ENCODE measurements at regions not wholly inside any gene's neighbourhood (a gene's known extent, or its start where the extent isn't known, plus 50 kb on each side); places are given as distances from the start of the nearest gene placed in this dataset.

DNA sequence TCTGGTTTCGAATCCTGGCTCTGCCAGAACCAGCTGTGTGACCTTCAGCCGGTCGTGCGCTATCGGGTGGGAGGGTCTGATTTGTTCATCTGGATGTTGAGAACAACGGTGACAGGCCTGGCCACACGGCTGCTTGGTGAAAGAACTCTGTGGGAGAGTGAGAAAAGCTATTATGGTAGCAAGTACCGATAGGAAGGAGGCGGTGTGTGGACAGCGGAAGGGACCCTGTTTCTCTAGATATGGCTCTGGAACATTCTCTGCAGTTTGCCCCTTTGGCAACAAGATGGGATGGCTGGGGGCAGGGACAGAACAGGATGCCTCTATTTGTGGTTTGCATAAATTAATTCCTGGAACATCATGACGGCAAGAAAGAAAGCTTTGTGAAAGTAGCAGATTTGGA lies 347.3 kb downstream of the AACS start:
- H3K27me3 Mint-ChIP-seq (ENCODE audit: insufficient read depth) = peaks cover 1% of the 10 kb centered on the region
- H3K4me1 Mint-ChIP-seq (ENCODE audit: low read depth) = no peaks in the 10 kb centered on the region
- no peak overlapping the region for H3K27ac Mint-ChIP-seq
- no peak overlapping the region for H3K4me3 Mint-ChIP-seq
- no peaks in the 10 kb centered on the region for H3K36me3 Mint-ChIP-seq (ENCODE audit: low read depth)
- DNase-seq (ENCODE audit: low spot score) = no peak
- intact Hi-C loops (cut with micrococcal nuclease) = no loop called here
- H3K9me3 Mint-ChIP-seq = no peaks in the 10 kb centered on the region

GRCh38 chr12:125417446-125417845 lies 352.2 kb downstream of the AACS start:
- Mint-ChIP-seq H3K27me3 (ENCODE audit: insufficient read depth) (peaks cover 1% of the 10 kb centered on the region), H3K4me1 (ENCODE audit: low read depth) (no peaks in the 10 kb centered on the region), H3K4me3 (no peak overlapping the region), H3K36me3 (ENCODE audit: low read depth) (no peaks in the 10 kb centered on the region), H3K27ac (no peak overlapping the region), H3K9me3 (peaks cover 11% of the 10 kb centered on the region)
- intact Hi-C loops (cut with micrococcal nuclease) = no loop called here
- DNase-seq (ENCODE audit: low spot score) = no peak

- no peak for DNase-seq (ENCODE audit: low spot score)
- no peak overlapping the region for H3K4me3 Mint-ChIP-seq
- H3K27ac Mint-ChIP-seq = no peak overlapping the region
- H3K4me1 Mint-ChIP-seq (ENCODE audit: low read depth) = no peaks in the 10 kb centered on the region
- peaks cover 1% of the 10 kb centered on the region for H3K27me3 Mint-ChIP-seq (ENCODE audit: insufficient read depth)
- peaks cover 11% of the 10 kb centered on the region for H3K9me3 Mint-ChIP-seq
- no peaks in the 10 kb centered on the region for H3K36me3 Mint-ChIP-seq (ENCODE audit: low read depth)
- intact Hi-C loops (cut with micrococcal nuclease) = no loop called here
Measured at GRCh38 chr12:125418902-125419564, 353.8 kb downstream of the AACS start.

GRCh38 chr12:125424909-125425308 lies 359.7 kb downstream of the AACS start:
- Mint-ChIP-seq H3K4me3 (no peak overlapping the region), H3K4me1 (ENCODE audit: low read depth) (no peaks in the 10 kb centered on the region), H3K9me3 (peaks cover 6% of the 10 kb centered on the region), H3K36me3 (ENCODE audit: low read depth) (no peaks in the 10 kb centered on the region), H3K27me3 (ENCODE audit: insufficient read depth) (peaks cover 5% of the 10 kb centered on the region), H3K27ac (no peak overlapping the region)
- DNase-seq (ENCODE audit: low spot score) = no peak
- intact Hi-C loops (cut with micrococcal nuclease) = no loop called here

- H3K36me3 Mint-ChIP-seq (ENCODE audit: low read depth) = no peaks in the 10 kb centered on the region
- H3K27me3 Mint-ChIP-seq (ENCODE audit: insufficient read depth) = no peaks in the 10 kb centered on the region
- no peak overlapping the region for H3K4me3 Mint-ChIP-seq
- no peak overlapping the region for H3K27ac Mint-ChIP-seq
- DNase-seq (ENCODE audit: low spot score) = no peak
- intact Hi-C loops (cut with micrococcal nuclease) = no loop called here
- H3K9me3 Mint-ChIP-seq = no peaks in the 10 kb centered on the region
- H3K4me1 Mint-ChIP-seq (ENCODE audit: low read depth) = no peaks in the 10 kb centered on the region
Measured at GRCh38 chr12:125431516-125431915, 366.3 kb downstream of the AACS start.

GRCh38 chr12:125434131-125434530 lies 368.9 kb downstream of the AACS start:
- intact Hi-C loops (cut with micrococcal nuclease) = no loop called here
- Mint-ChIP-seq H3K36me3 (ENCODE audit: low read depth) (no peaks in the 10 kb centered on the region), H3K27me3 (ENCODE audit: insufficient read depth) (no peaks in the 10 kb centered on the region), H3K4me1 (ENCODE audit: low read depth) (no peaks in the 10 kb centered on the region), H3K9me3 (no peaks in the 10 kb centered on the region), H3K4me3 (no peak overlapping the region), H3K27ac (no peak overlapping the region)
- no peak for DNase-seq (ENCODE audit: low spot score)

GRCh38 chr12:125434936-125435443 lies 369.8 kb downstream of the AACS start:
- no peak for DNase-seq (ENCODE audit: low spot score)
- Mint-ChIP-seq H3K9me3 (no peaks in the 10 kb centered on the region), H3K4me3 (no peak overlapping the region), H3K27me3 (ENCODE audit: insufficient read depth) (no peaks in the 10 kb centered on the region), H3K27ac (no peak overlapping the region), H3K36me3 (ENCODE audit: low read depth) (no peaks in the 10 kb centered on the region), H3K4me1 (ENCODE audit: low read depth) (no peaks in the 10 kb centered on the region)
- intact Hi-C loops (cut with micrococcal nuclease) = no loop called here

DNA sequence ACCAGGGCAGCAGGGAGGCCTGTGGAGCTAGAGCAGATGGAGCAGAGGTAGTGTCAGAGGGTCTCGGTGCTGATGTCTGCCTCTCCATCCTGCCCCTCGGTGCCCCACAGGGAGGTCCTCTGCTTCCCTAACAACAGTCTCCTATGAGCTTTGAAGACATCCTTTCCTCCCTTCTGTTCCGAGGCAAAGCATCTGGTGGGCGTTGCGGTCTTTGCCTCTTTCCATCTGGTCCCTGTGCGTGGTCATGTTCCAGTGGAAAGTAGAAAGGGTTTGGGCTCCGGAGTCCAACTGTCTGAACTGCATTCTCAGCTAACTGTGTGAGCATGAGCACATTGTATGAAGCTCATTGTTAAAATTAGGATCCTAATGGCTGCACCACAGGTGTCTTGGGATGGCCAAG lies 370.6 kb downstream of the AACS start:
- intact Hi-C loops (cut with micrococcal nuclease) = no loop called here
- Mint-ChIP-seq H3K4me1 (ENCODE audit: low read depth) (no peaks in the 10 kb centered on the region), H3K27me3 (ENCODE audit: insufficient read depth) (no peaks in the 10 kb centered on the region), H3K27ac (no peak overlapping the region), H3K4me3 (no peak overlapping the region), H3K36me3 (ENCODE audit: low read depth) (no peaks in the 10 kb centered on the region), H3K9me3 (no peaks in the 10 kb centered on the region)
- no peak for DNase-seq (ENCODE audit: low spot score)

- Mint-ChIP-seq H3K9me3 (no peaks in the 10 kb centered on the region), H3K36me3 (ENCODE audit: low read depth) (no peaks in the 10 kb centered on the region), H3K4me3 (no peak overlapping the region), H3K4me1 (ENCODE audit: low read depth) (no peaks in the 10 kb centered on the region), H3K27me3 (ENCODE audit: insufficient read depth) (no peaks in the 10 kb centered on the region), H3K27ac (no peak overlapping the region)
- no peak for DNase-seq (ENCODE audit: low spot score)
- intact Hi-C loops (cut with micrococcal nuclease) = no loop called here
Measured at GRCh38 chr12:125436686-125437085, 371.5 kb downstream of the AACS start.

DNA sequence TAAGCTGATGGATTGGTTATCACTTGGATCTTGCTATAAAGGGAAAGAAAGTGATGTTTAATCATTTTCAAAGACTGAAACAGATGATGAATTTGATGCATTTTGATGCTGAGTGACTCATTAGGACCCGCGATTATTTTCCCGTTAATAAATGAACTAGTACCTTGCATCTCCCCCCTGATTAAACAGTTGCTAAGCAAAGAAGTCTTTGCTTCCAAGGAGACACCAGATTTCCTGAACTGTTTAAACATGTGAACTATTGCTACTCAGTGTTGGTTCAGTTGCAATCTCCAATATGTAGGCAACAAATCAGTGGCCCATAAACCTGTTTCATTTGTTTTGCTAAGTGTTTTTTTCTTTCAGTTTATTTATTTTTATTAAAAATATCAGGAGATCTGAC lies 375.2 kb downstream of the AACS start:
- Mint-ChIP-seq H3K4me3 (no peak overlapping the region), H3K27me3 (ENCODE audit: insufficient read depth) (peaks cover 4% of the 10 kb centered on the region), H3K4me1 (ENCODE audit: low read depth) (no peaks in the 10 kb centered on the region), H3K9me3 (no peaks in the 10 kb centered on the region), H3K27ac (no peak overlapping the region), H3K36me3 (ENCODE audit: low read depth) (no peaks in the 10 kb centered on the region)
- no peak for DNase-seq (ENCODE audit: low spot score)
- intact Hi-C loops (cut with micrococcal nuclease) = no loop called here

DNA sequence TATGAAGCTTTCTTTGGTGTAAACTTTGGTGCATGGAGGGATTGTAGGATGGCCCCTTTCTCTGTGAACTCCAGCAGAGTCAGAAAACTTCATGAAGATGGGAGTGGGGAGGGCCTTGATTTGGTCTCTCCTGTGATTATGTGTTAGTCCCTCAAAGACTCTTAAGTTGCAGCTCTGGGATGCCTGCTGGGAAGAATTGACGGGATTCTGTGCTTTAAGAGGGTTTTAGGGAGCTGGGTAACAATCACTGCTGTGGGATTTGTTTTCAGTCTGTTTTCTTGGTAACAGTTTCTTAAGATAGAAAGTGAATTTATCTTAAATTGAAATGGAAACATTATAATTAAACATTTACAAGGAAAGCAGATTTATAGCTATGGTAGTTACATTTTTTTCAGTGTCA lies 378.1 kb downstream of the AACS start:
- no peak overlapping the region for H3K27ac Mint-ChIP-seq
- no peak overlapping the region for H3K4me3 Mint-ChIP-seq
- no peaks in the 10 kb centered on the region for H3K36me3 Mint-ChIP-seq (ENCODE audit: low read depth)
- no peaks in the 10 kb centered on the region for H3K9me3 Mint-ChIP-seq
- H3K4me1 Mint-ChIP-seq (ENCODE audit: low read depth) = no peaks in the 10 kb centered on the region
- no peak for DNase-seq (ENCODE audit: low spot score)
- H3K27me3 Mint-ChIP-seq (ENCODE audit: insufficient read depth) = peaks cover 4% of the 10 kb centered on the region
- intact Hi-C loops (cut with micrococcal nuclease) = no loop called here

GRCh38 chr12:125451408-125451807 lies 386.2 kb downstream of the AACS start:
- Mint-ChIP-seq H3K4me1 (ENCODE audit: low read depth) (no peaks in the 10 kb centered on the region), H3K27me3 (ENCODE audit: insufficient read depth) (peaks cover 8% of the 10 kb centered on the region), H3K9me3 (peaks cover 9% of the 10 kb centered on the region), H3K4me3 (no peak overlapping the region), H3K36me3 (ENCODE audit: low read depth) (no peaks in the 10 kb centered on the region), H3K27ac (no peak overlapping the region)
- intact Hi-C loops (cut with micrococcal nuclease) = no loop called here
- no peak for DNase-seq (ENCODE audit: low spot score)

- no peak for DNase-seq (ENCODE audit: low spot score)
- Mint-ChIP-seq H3K36me3 (ENCODE audit: low read depth) (no peaks in the 10 kb centered on the region), H3K9me3 (peaks cover 9% of the 10 kb centered on the region), H3K27ac (no peak overlapping the region), H3K4me3 (no peak overlapping the region), H3K27me3 (ENCODE audit: insufficient read depth) (peaks cover 8% of the 10 kb centered on the region), H3K4me1 (ENCODE audit: low read depth) (no peaks in the 10 kb centered on the region)
- intact Hi-C loops (cut with micrococcal nuclease) = no loop called here
Measured at GRCh38 chr12:125453751-125454150, 388.5 kb downstream of the AACS start.

DNA sequence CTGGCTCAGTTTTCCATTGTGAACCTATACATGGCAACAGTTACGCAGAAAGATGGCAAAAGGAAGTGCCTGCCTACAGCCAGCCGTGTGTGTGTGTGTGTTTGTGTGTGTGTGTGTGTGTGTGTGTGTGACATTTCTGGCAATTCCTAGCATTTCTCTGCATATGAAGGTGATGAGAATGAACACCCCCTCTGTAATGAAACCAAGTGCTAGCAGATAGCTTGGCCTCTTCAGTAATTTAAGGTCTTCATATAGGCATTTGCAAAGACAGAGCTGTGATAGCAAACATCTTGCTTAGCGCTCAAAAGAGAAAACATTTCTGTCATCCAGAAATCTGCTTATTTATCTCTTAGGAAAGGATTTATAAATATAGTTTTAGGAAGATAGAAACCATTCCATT lies 389.1 kb downstream of the AACS start:
- Mint-ChIP-seq H3K27ac (no peak overlapping the region), H3K36me3 (ENCODE audit: low read depth) (no peaks in the 10 kb centered on the region), H3K4me3 (no peak overlapping the region), H3K4me1 (ENCODE audit: low read depth) (no peaks in the 10 kb centered on the region), H3K9me3 (peaks cover 7% of the 10 kb centered on the region), H3K27me3 (ENCODE audit: insufficient read depth) (peaks cover 8% of the 10 kb centered on the region)
- intact Hi-C loops (cut with micrococcal nuclease) = no loop called here
- no peak for DNase-seq (ENCODE audit: low spot score)
